K562 (cell line): ENCODE measurements at regions not wholly inside any gene's neighbourhood (a gene's known extent, or its start where the extent isn't known, plus 50 kb on each side); places are given as distances from the start of the nearest gene placed in this dataset.

ENCODE experiments used
- AFF1 ChIP-seq, 2 experiments: fragments of 450-650 bp; IDR thresholded peaks; 2 replicates each; pipeline ENCODE4 v1.6.1; 2018; ENCODE audit warnings: mild to moderate bottlenecking in 2 of 2, low read depth in 1 of 2; ENCODE audit not compliant: partially characterized antibody in 2 of 2
- ARID3A ChIP-seq: IDR thresholded peaks from 2 replicates; pipeline ENCODE4 v1.6.1; 2012; ENCODE audit warnings: low read depth, low read length, improper control_type of control experiment, borderline replicate concordance
- CAMTA2 ChIP-seq: fragments of 250-450 bp; sonication (Bioruptor Pico); conservative IDR thresholded peaks from 2 replicates; pipeline ENCODE4 v1.5.1; 2022
- CBFA2T3 ChIP-seq: fragments of 450-650 bp; IDR thresholded peaks from 2 replicates; pipeline ENCODE4 v1.6.1; 2017
- CREB3L1 ChIP-seq: fragments of 450-650 bp; IDR thresholded peaks from 2 replicates; pipeline ENCODE4 v1.6.1; 2014; ENCODE audit warnings: low read depth, mild to moderate bottlenecking, moderate library complexity, borderline replicate concordance
- DIDO1 ChIP-seq: fragments of 450-650 bp; IDR thresholded peaks from 2 replicates; pipeline ENCODE4 v1.6.1; 2016; ENCODE audit warnings: low read depth, missing biosample characterization, missing genetic modification characterization
- FOXJ3 ChIP-seq: sonication (generic); formaldehyde crosslinking; IDR thresholded peaks from 2 replicates; pipeline ENCODE4 v1.4.0; 2020; ENCODE audit warnings: mild to moderate bottlenecking, missing genetic modification reagents
- FOXK1 ChIP-seq: sonication (generic); formaldehyde crosslinking; IDR thresholded peaks from 2 replicates; pipeline ENCODE4 v1.8.0; 2022; ENCODE audit warnings: missing genetic modification reagents, mild to moderate bottlenecking, borderline replicate concordance
- HNRNPK ChIP-seq: fragments of 200-400 bp; formaldehyde crosslinking; IDR thresholded peaks from one replicate; pipeline ENCODE4 v1.6.1; 2018; ENCODE audit warnings: mild to moderate bottlenecking, low read depth, low read length; ENCODE audit not compliant: poor library complexity, severe bottlenecking
- RBM17 ChIP-seq: fragments of 200-400 bp; formaldehyde crosslinking; IDR thresholded peaks from 2 replicates; pipeline ENCODE4 v1.6.1; 2017; ENCODE audit warnings: low read depth, mild to moderate bottlenecking, low read length, borderline replicate concordance
- RBM34 ChIP-seq: fragments of 200-400 bp; formaldehyde crosslinking; IDR thresholded peaks from 2 replicates; pipeline ENCODE4 v1.6.1; 2018; ENCODE audit warnings: low read length, borderline replicate concordance; ENCODE audit not compliant: insufficient read depth
- SIX5 ChIP-seq, 2 experiments: IDR thresholded peaks; 2 replicates each; pipeline ENCODE4 v1.6.1; 2011; ENCODE audit warnings: low read length in 2 of 2, borderline replicate concordance in 1 of 2, low read depth in 1 of 2, mild to moderate bottlenecking in 1 of 2, moderate library complexity in 1 of 2; ENCODE audit not compliant: insufficient read depth in 1 of 2
- SNRNP70 ChIP-seq: fragments of 200-400 bp; formaldehyde crosslinking; optimal IDR thresholded peaks from 2 replicates; pipeline ENCODE3; 2017; ENCODE audit warnings: low read depth, low read length
- ZEB2 ChIP-seq: fragments of 450-650 bp; IDR thresholded peaks from 2 replicates; pipeline ENCODE4 v1.6.1; 2016
- ZFP36 ChIP-seq: fragments of 150-350 bp; IDR thresholded peaks from 2 replicates; pipeline ENCODE4 v1.6.1; 2018; ENCODE audit warnings: low read length, low read depth; ENCODE audit not compliant: partially characterized antibody
- ZNF282 ChIP-seq: sonication (generic); formaldehyde crosslinking; IDR thresholded peaks from 2 replicates; pipeline ENCODE4 v1.8.1; 2023; ENCODE audit warnings: missing genetic modification reagents
- TF ChIP-seq, protein P1 (sequence below): fragments of 250-450 bp; sonication (Bioruptor Pico); IDR thresholded peaks from 2 replicates; pipeline ENCODE4 v1.5.1; 2021; ENCODE audit warnings: mild to moderate bottlenecking
- TF ChIP-seq, protein P2 (sequence below): sonication (generic); formaldehyde crosslinking; IDR thresholded peaks from 2 replicates; pipeline ENCODE4 v1.8.1; 2023; ENCODE audit warnings: mild to moderate bottlenecking, missing genetic modification reagents

GRCh38 chr10:80751940-80752339 is 214.2 kb downstream of the SH2D4B start (continued):
- TF ChIP-seq CREB3L1 = no peak
- no peak for TF ChIP-seq ZEB2
- no peak for TF ChIP-seq AFF1 (IDR thresholded peaks at IDR 0.05; ENCODE audit: low read depth in 1 of 2, partially characterized antibody in 2 of 2)
- no peak for TF ChIP-seq ZFP36
- no peak for TF ChIP-seq RBM17
- TF ChIP-seq, protein P1, sequence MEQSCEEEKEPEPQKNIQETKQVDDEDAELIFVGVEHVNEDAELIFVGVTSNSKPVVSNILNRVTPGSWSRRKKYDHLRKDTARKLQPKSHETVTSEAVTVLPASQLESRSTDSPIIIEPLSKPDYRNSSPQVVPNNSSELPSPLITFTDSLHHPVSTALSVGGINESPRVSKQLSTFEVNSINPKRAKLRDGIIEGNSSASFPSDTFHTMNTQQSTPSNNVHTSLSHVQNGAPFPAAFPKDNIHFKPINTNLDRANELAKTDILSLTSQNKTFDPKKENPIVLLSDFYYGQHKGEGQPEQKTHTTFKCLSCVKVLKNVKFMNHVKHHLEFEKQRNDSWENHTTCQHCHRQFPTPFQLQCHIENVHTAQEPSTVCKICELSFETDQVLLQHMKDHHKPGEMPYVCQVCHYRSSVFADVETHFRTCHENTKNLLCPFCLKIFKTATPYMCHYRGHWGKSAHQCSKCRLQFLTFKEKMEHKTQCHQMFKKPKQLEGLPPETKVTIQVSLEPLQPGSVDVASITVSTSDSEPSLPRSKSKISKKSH (CRISPR knock-in tag) = no peak
- TF ChIP-seq, protein P2, sequence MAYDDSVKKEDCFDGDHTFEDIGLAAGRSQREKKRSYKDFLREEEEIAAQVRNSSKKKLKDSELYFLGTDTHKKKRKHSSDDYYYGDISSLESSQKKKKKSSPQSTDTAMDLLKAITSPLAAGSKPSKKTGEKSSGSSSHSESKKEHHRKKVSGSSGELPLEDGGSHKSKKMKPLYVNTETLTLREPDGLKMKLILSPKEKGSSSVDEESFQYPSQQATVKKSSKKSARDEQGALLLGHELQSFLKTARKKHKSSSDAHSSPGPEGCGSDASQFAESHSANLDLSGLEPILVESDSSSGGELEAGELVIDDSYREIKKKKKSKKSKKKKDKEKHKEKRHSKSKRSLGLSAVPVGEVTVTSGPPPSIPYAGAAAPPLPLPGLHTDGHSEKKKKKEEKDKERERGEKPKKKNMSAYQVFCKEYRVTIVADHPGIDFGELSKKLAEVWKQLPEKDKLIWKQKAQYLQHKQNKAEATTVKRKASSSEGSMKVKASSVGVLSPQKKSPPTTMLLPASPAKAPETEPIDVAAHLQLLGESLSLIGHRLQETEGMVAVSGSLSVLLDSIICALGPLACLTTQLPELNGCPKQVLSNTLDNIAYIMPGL (CRISPR knock-in tag) = no peak
- no peak for TF ChIP-seq HNRNPK
- no peak for TF ChIP-seq SNRNP70
- TF ChIP-seq ZNF282 (CRISPR knock-in tag) = no peak
- no peak for TF ChIP-seq DIDO1 (tag)
- no peak for TF ChIP-seq RBM34
- no peak for TF ChIP-seq ARID3A
- no peak for TF ChIP-seq FOXK1 (CRISPR knock-in tag)
- TF ChIP-seq FOXJ3 (CRISPR knock-in tag) = no peak
- no peak for TF ChIP-seq CAMTA2
- TF ChIP-seq CBFA2T3 = peak; percentile 52
- TF ChIP-seq SIX5 (IDR thresholded peaks at IDR 0.05; ENCODE audit: borderline replicate concordance in 1 of 2, insufficient read depth in 1 of 2, low read depth in 1 of 2, low read length in 2 of 2) = no peak
